Endodermal cell (in vitro differentiated cells): ENCODE measurements at regions not wholly inside any gene's neighbourhood (a gene's known extent, or its start where the extent isn't known, plus 50 kb on each side); places are given as distances from the start of the nearest gene placed in this dataset.

Source experiments
- DNase-seq: peaks from one replicate; pipeline ENCODE4 v3.0.0-alpha.2; 2017
- H3K27ac ChIP-seq: 2 replicates; pipeline ENCODE4 v1.5.1; 2013; ENCODE audit warnings: mild to moderate bottlenecking, low read depth, low read length, moderate library complexity
- H3K27me3 ChIP-seq: 2 replicates; pipeline ENCODE4 v1.6.1; 2013; ENCODE audit warnings: mild to moderate bottlenecking, low read length, moderate library complexity; ENCODE audit not compliant: insufficient read depth, control insufficient read depth, poor library complexity, severe bottlenecking
- H3K36me3 ChIP-seq: 2 replicates; pipeline ENCODE4 v1.7.0; 2013; ENCODE audit warnings: mild to moderate bottlenecking, low read length, moderate library complexity; ENCODE audit not compliant: control insufficient read depth, insufficient read depth
- H3K4me1 ChIP-seq: one replicate; pipeline ENCODE4 v1.7.0; 2013; ENCODE audit warnings: low read length; ENCODE audit not compliant: control insufficient read depth, insufficient read depth
- H3K4me3 ChIP-seq: 2 replicates; pipeline ENCODE4 v1.5.1; 2013; ENCODE audit warnings: mild to moderate bottlenecking, low read length, moderate library complexity
- H3K9ac ChIP-seq: 2 replicates; pipeline ENCODE4 v1.6.1; 2013; ENCODE audit warnings: mild to moderate bottlenecking, low read length, moderate library complexity; ENCODE audit not compliant: poor library complexity, severe bottlenecking; ENCODE audit errors: extremely low read depth
- H3K9me3 ChIP-seq: 2 replicates; pipeline ENCODE4 v1.6.1; 2013; ENCODE audit warnings: mild to moderate bottlenecking, low read length, moderate library complexity; ENCODE audit not compliant: control insufficient read depth
- H3K27ac Mint-ChIP-seq: 2 replicates; pipeline ENCODE4 v1.8.0; 2020; ENCODE audit warnings: mixed read lengths
- H3K27me3 Mint-ChIP-seq: 2 replicates; pipeline ENCODE4 v1.8.0; 2021; ENCODE audit warnings: mild to moderate bottlenecking, mixed read lengths; ENCODE audit not compliant: insufficient read depth
- H3K36me3 Mint-ChIP-seq: 2 replicates; pipeline ENCODE4 v1.8.0; 2020; ENCODE audit warnings: low read depth, mixed read lengths
- H3K4me1 Mint-ChIP-seq: 2 replicates; pipeline ENCODE4 v1.8.0; 2020; ENCODE audit warnings: mixed read lengths
- H3K4me3 Mint-ChIP-seq: 2 replicates; pipeline ENCODE4 v1.8.0; 2020; ENCODE audit warnings: mild to moderate bottlenecking, moderate library complexity, mixed read lengths
- H3K9me3 Mint-ChIP-seq: 2 replicates; pipeline ENCODE4 v1.8.0; 2020; ENCODE audit warnings: mild to moderate bottlenecking, mixed read lengths
- WGBS, 2 experiments: methylation state at CpG; one replicate each; pipeline versions ENCODE4 v1.1.5 to v1.1.7; 2013; ENCODE audit warnings: missing lambda C conversion rate in 2 of 2, mixed read lengths in 1 of 2; ENCODE audit not compliant: insufficient coverage in 1 of 2, insufficient read length in 1 of 2; 5-methylcytosine and 5-hydroxymethylcytosine counted together
- TF ChIP-seq, protein P1 (sequence below): fragments of 200-600 bp; sonication (generic); conservative IDR thresholded peaks from 2 replicates; pipeline ENCODE4 v1.5.0; 2021; ENCODE audit warnings: antibody characterized with exemption, mild to moderate bottlenecking

DNA sequence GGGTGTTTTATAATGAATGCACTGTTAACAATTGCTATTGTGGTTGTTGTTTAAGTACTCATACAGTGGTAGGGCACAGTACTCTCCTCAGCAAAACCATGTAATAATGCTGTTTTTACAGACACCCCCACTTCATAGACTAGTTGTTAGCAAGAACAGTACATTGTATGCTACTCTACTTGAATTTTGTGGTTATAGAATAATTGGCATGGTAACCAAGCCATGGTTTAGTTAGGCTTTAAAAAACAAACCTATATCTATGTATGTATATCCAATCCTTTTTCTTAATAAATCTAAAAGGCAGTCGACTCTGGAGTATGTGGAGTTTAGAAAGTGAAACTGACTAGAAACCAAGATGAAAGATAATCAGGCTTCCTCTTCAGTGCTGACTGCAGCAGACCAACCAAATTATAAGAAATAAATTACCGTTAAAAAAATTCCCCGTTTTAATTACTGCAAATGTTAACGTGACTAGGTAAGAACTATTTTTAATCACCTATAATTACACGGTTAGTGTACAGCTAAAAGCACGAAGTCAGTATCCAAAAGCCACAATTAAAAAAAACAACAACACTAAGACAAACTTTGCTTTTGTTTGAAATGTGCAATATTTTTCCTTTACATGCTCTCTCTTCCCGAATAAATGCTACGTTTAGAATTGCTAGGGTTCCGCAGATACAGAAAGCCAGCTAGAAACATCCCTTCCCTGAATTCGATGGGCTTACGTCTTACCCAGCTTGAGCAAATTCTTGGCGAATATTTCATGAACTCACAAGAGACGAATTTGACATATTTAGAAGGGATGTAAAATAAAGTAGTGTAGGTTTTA is 113.3 kb upstream of the SERTAD2 start:
- Histone ChIP-seq H3K27ac (peak overlapping the region; percentile 89), H3K4me3 (peak overlapping the region; percentile 78), H3K4me1 (no peaks in the 10 kb centered on the region), H3K36me3 (no peaks in the 10 kb centered on the region), H3K9me3 (no peaks in the 10 kb centered on the region), H3K27me3 (peaks cover 73% of the 10 kb centered on the region), H3K9ac (peak overlapping the region; percentile 45)
- Mint-ChIP-seq H3K4me3 (peak overlapping the region; percentile 58), H3K4me1 (peaks cover 9% of the 10 kb centered on the region), H3K36me3 (no peaks in the 10 kb centered on the region), H3K27ac (no peak overlapping the region), H3K9me3 (no peaks in the 10 kb centered on the region), H3K27me3 (peaks cover 83% of the 10 kb centered on the region)
- 36% methylated on average over 12 to 13 of the region's 13 CpGs for WGBS, 2 experiments
- TF ChIP-seq, protein P1, sequence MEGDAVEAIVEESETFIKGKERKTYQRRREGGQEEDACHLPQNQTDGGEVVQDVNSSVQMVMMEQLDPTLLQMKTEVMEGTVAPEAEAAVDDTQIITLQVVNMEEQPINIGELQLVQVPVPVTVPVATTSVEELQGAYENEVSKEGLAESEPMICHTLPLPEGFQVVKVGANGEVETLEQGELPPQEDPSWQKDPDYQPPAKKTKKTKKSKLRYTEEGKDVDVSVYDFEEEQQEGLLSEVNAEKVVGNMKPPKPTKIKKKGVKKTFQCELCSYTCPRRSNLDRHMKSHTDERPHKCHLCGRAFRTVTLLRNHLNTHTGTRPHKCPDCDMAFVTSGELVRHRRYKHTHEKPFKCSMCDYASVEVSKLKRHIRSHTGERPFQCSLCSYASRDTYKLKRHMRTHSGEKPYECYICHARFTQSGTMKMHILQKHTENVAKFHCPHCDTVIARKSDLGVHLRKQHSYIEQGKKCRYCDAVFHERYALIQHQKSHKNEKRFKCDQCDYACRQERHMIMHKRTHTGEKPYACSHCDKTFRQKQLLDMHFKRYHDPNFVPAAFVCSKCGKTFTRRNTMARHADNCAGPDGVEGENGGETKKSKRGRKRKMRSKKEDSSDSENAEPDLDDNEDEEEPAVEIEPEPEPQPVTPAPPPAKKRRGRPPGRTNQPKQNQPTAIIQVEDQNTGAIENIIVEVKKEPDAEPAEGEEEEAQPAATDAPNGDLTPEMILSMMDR, result no peak
- no peak for DNase-seq

DNA sequence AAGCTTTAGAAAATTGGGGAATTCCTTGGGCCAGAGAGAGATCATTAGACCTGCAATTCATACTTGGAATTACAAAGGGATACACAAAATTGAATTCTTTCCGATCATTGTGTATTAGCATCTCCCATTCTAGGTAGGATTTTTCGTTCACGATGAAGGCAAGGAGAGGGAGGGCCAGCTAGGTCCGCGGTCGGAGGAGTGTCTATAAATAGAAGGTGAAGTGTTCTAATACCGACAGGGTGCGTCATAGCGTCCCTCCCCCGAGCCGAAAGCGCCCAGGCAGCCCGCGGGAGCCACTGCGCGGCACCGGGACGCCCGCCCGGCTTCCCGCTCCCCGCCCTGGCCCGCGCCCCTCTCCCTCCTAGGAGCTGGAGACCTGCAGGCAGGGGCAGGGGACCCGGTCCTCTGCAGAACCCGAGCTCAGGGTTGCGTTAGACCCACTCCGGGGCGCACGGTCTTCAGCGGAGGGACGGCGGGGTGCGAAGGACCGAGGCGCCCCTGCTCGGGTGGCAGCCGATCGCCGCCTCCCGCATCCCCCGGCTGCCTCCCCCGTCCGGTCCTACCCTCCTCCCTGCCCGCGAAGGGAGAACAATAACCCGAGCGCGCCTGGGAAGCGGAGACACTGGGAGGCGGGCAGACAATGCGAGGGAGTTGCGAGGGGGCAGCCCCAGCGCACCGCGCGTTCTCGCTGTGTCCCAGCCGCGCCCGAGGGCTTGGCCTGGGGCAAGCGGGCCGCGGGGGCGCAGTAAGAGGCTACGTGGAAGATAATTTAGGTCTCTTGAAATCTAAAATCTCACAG is 114.2 kb upstream of the SERTAD2 start:
- Histone ChIP-seq H3K27ac (peak overlapping the region; percentile 89), H3K4me3 (peak overlapping the region; percentile 78), H3K4me1 (no peaks in the 10 kb centered on the region), H3K9ac (peak overlapping the region; percentile 45), H3K36me3 (no peaks in the 10 kb centered on the region), H3K27me3 (peaks cover 75% of the 10 kb centered on the region), H3K9me3 (no peaks in the 10 kb centered on the region)
- WGBS, 2 experiments, result 0% methylated on average over 18 to 66 of the region's 66 CpGs
- Mint-ChIP-seq H3K4me1 (peaks cover 9% of the 10 kb centered on the region), H3K27ac (peak overlapping the region; percentile 14), H3K4me3 (peak overlapping the region; percentile 58), H3K9me3 (no peaks in the 10 kb centered on the region), H3K27me3 (peaks cover 76% of the 10 kb centered on the region), H3K36me3 (no peaks in the 10 kb centered on the region)
- peak; percentile 90 for DNase-seq
- TF ChIP-seq, protein P1, result peak; percentile 13

- WGBS, 2 experiments, result 40 to 66% methylated on average over 2 to 4 of the region's 4 CpGs
- Mint-ChIP-seq H3K4me1 (peaks cover 9% of the 10 kb centered on the region), H3K9me3 (no peaks in the 10 kb centered on the region), H3K27me3 (peaks cover 71% of the 10 kb centered on the region), H3K4me3 (peak overlapping the region; percentile 58), H3K27ac (no peak overlapping the region), H3K36me3 (no peaks in the 10 kb centered on the region)
- Histone ChIP-seq H3K9ac (peak overlapping the region; percentile 45), H3K27ac (peak overlapping the region; percentile 89), H3K9me3 (no peaks in the 10 kb centered on the region), H3K4me3 (peak overlapping the region; percentile 78), H3K36me3 (no peaks in the 10 kb centered on the region), H3K4me1 (no peaks in the 10 kb centered on the region), H3K27me3 (peaks cover 81% of the 10 kb centered on the region)
- TF ChIP-seq, protein P1, result no peak
- DNase-seq, result no peak
These were observed 114.8 kb upstream of the SERTAD2 start for GRCh38 chr2:64768491-64769005.
